ENCODE measurements at regions not wholly inside any gene's neighbourhood (a gene's known extent, or its start where the extent isn't known, plus 50 kb on each side); places are given as distances from the start of the nearest gene placed in this dataset.

- Histone ChIP-seq H4K8ac (ENCODE audit: extremely low read depth, insufficient read depth, low read length) (no peak overlapping the region), H4K5ac (ENCODE audit: insufficient read length, low read depth, low read length) (no peak overlapping the region), H2BK20ac (ENCODE audit: low read length) (no peak overlapping the region), H3K23me2 (ENCODE audit: low read depth, low read length) (no peaks in the 10 kb centered on the region; the same call in 1 of the 2 replicates), H3K4ac (replicated peaks; ENCODE audit: insufficient read length, low read depth, low read length) (no peak overlapping the region), H4K91ac (replicated peaks; ENCODE audit: insufficient read length, low read length) (no peak overlapping the region), H3K14ac (ENCODE audit: insufficient read length) (no peak overlapping the region), H2BK5ac (ENCODE audit: low read depth, low read length) (no peak overlapping the region), H2BK120ac (replicated peaks; ENCODE audit: low read depth, low read length) (no peak overlapping the region), H3K27ac (ENCODE audit: low read depth, low read length) (no peak overlapping the region), H2AK5ac (ENCODE audit: low read depth, low read length) (no peak overlapping the region), H3K4me3 (ENCODE audit: extremely low read depth in 1 of 4, insufficient read depth in 2 of 4, low read depth in 3 of 4, low read length in 4 of 4) (no peak overlapping the region), H3K4me1 (replicated peaks in 1 of 4; ENCODE audit: control insufficient read depth in 3 of 4, insufficient read depth in 4 of 4, low read length in 3 of 4) (no peaks in the 10 kb centered on the region), H3K79me2 (ENCODE audit: control insufficient read depth in 1 of 2, insufficient read depth in 2 of 2, low read length in 2 of 2) (no peaks in the 10 kb centered on the region), H3K9me3 (ENCODE audit: insufficient read depth in 2 of 2, low read depth in 1 of 2, low read length in 1 of 2) (peaks cover 26 to 47% of the 10 kb centered on the region in 2 experiments), H3K56ac (replicated peaks; ENCODE audit: insufficient read length, low read depth, low read length) (no peak overlapping the region), H2BK15ac (ENCODE audit: low read length) (no peak overlapping the region), H3K36me3 (ENCODE audit: control insufficient read depth in 2 of 4, insufficient read depth in 4 of 4, low read length in 3 of 4) (0 out of 8 replicates have a peak, but pooled peaks cover 0 to 2% (median 0%) of the 10 kb centered on the region in 4 experiments), H3K9ac (replicated peaks in 1 of 4; ENCODE audit: extremely low read depth in 1 of 4, low read depth in 3 of 4, low read length in 3 of 4) (no peak overlapping the region), H3K4me2 (ENCODE audit: insufficient read depth in 1 of 2, low read depth in 2 of 2, low read length in 2 of 2) (no peak overlapping the region), H4K20me1 (replicated peaks in 1 of 2; ENCODE audit: control insufficient read depth in 1 of 2, insufficient read depth in 2 of 2, low read length in 2 of 2) (no peaks in the 10 kb centered on the region), H3K79me1 (ENCODE audit: low read depth, low read length) (no peaks in the 10 kb centered on the region), H2BK12ac (ENCODE audit: low read depth, low read length) (no peak overlapping the region), H3K23ac (ENCODE audit: insufficient read length) (no peak overlapping the region), H2AFZ (ENCODE audit: low read length) (no peak overlapping the region), H3K27me3 (replicated peaks in 1 of 4; ENCODE audit: control insufficient read depth in 3 of 4, extremely low read depth in 1 of 4, insufficient read depth in 3 of 4, low read length in 3 of 4) (no peaks in the 10 kb centered on the region), H3K18ac (ENCODE audit: extremely low read depth, low read length) (no peak overlapping the region)
- ChIA-PET CTCF (ENCODE audit: partially characterized antibody) (interaction anchor here (1.5 kb wide), 1 partner anchor 161 kb away, joined by 3 read pairs; no protein-coding TSS in a partner anchor), POLR2A (ENCODE audit: partially characterized antibody) (no interaction called here)
- 100% methylated on average over 1 of the region's 1 CpG; no CpG with 5 or more reads in 1 of the 2 experiments for WGBS, 2 experiments (ENCODE audit: extremely low coverage in 1 of 2, insufficient coverage in 1 of 2, insufficient read length in 1 of 2, insufficient replicate concordance in 2 of 2, low coverage in 1 of 2, low lambda C conversion rate in 2 of 2, missing lambda C conversion rate in 1 of 2)
- FAIRE-seq (no peak), DNase-seq (ENCODE audit: low read depth in 1 of 2, low spot score in 2 of 2) (no peak)
- TF ChIP-seq POU5F1 (IDR thresholded peaks at IDR 0.05; ENCODE audit: low read depth, low read length) = no peak
- TF ChIP-seq POLR2AphosphoS5 (IDR thresholded peaks at IDR 0.05; ENCODE audit: low read depth, low read length) = no peak
- TF ChIP-seq CBX5 (IDR thresholded peaks at IDR 0.05; ENCODE audit: low read depth, low read length) = no peak
- TF ChIP-seq CHD1 (IDR thresholded peaks at IDR 0.05; ENCODE audit: low read depth, low read length) = no peak
- no peak for TF ChIP-seq SAP30 (IDR thresholded peaks at IDR 0.05; ENCODE audit: insufficient read depth, insufficient replicate concordance, low read length)
- TF ChIP-seq PHF8 (conservative IDR thresholded peaks at IDR 0.05; ENCODE audit: low read depth, low read length) = no peak
- no peak for TF ChIP-seq RBBP5 (IDR thresholded peaks at IDR 0.05; ENCODE audit: borderline replicate concordance, low read depth, low read length)
- no peak for TF ChIP-seq CREB1 (IDR thresholded peaks at IDR 0.05)
- TF ChIP-seq ASH2L (IDR thresholded peaks at IDR 0.05; ENCODE audit: low read length) = no peak
- no peak for TF ChIP-seq SP2 (IDR thresholded peaks at IDR 0.05; ENCODE audit: low read length)
- TF ChIP-seq ATF2 (IDR thresholded peaks at IDR 0.05; ENCODE audit: low read length) = no peak
- TF ChIP-seq MAX (IDR thresholded peaks at IDR 0.05) = no peak
- no peak for TF ChIP-seq CHD2 (IDR thresholded peaks at IDR 0.05; ENCODE audit: low read length)
- no peak for TF ChIP-seq TBP (IDR thresholded peaks at IDR 0.05; ENCODE audit: low read depth, low read length)
- TF ChIP-seq SIRT6 (IDR thresholded peaks at IDR 0.05; ENCODE audit: low read length) = no peak
These were observed 126.5 kb upstream of the MAST4 start for GRCh38 chr5:66469684-66470083.
